ENCODE measurements at regions not wholly inside any gene's neighbourhood (a gene's known extent, or its start where the extent isn't known, plus 50 kb on each side); places are given as distances from the start of the nearest gene placed in this dataset.

- H3F3A ChIP-seq (ENCODE audit: insufficient read depth, low read length), result no peaks in the 10 kb centered on the region
Measured at GRCh38 chr2:83386549-83386948, 1072.5 kb downstream of the SUCLG1 start.

GRCh38 chr2:83378921-83379320 is 1080.2 kb downstream of the SUCLG1 start:
- TF ChIP-seq CTCF (IDR thresholded peaks at IDR 0.05; ENCODE audit: low read length) (no peak), EZH2 (IDR thresholded peaks at IDR 0.05; ENCODE audit: borderline replicate concordance, low read length) (no peak)
- H3F3A ChIP-seq (ENCODE audit: insufficient read depth, low read length), result no peaks in the 10 kb centered on the region
- no peaks in the 10 kb centered on the region for H3K79me2 ChIP-seq (ENCODE audit: insufficient read depth, low read length)
- no peak overlapping the region for H2AFZ ChIP-seq (ENCODE audit: low read length)
- H3K36me3 ChIP-seq (ENCODE audit: insufficient read depth, low read length), result no peaks in the 10 kb centered on the region
- H3K27me3 ChIP-seq (ENCODE audit: insufficient read depth, low read length), result no peaks in the 10 kb centered on the region
- no peak overlapping the region for H3K4me3 ChIP-seq (ENCODE audit: low read depth, low read length, poor library complexity, severe bottlenecking)
- H3K9me2 ChIP-seq (ENCODE audit: low read depth, low read length), result no peaks in the 10 kb centered on the region
- H3K27ac ChIP-seq (ENCODE audit: low read depth, low read length, poor library complexity, severe bottlenecking), result no peak overlapping the region
- no peaks in the 10 kb centered on the region for H4K20me1 ChIP-seq (ENCODE audit: insufficient read depth, low read length)
- H3K4me2 ChIP-seq (ENCODE audit: low read length), result no peak overlapping the region
- no peaks in the 10 kb centered on the region for H3K4me1 ChIP-seq (ENCODE audit: insufficient read depth, low read length, severe bottlenecking)
- no peak overlapping the region for H3K9ac ChIP-seq (ENCODE audit: low read length)
- H3K9me3 ChIP-seq (ENCODE audit: low read length), result no peaks in the 10 kb centered on the region

More at GRCh38 chr2:83386549-83386948, 1072.5 kb downstream of the SUCLG1 start:
- Histone ChIP-seq H3K4me1 (ENCODE audit: insufficient read depth, low read length, severe bottlenecking) (no peaks in the 10 kb centered on the region), H3K9ac (ENCODE audit: low read length) (no peak overlapping the region), H3K27ac (ENCODE audit: low read depth, low read length, poor library complexity, severe bottlenecking) (no peak overlapping the region), H2AFZ (ENCODE audit: low read length) (no peak overlapping the region), H3K4me3 (ENCODE audit: low read depth, low read length, poor library complexity, severe bottlenecking) (no peak overlapping the region), H4K20me1 (ENCODE audit: insufficient read depth, low read length) (no peaks in the 10 kb centered on the region), H3K9me3 (ENCODE audit: low read length) (no peaks in the 10 kb centered on the region), H3K79me2 (ENCODE audit: insufficient read depth, low read length) (no peaks in the 10 kb centered on the region), H3K4me2 (ENCODE audit: low read length) (no peak overlapping the region), H3K9me2 (ENCODE audit: low read depth, low read length) (no peaks in the 10 kb centered on the region), H3K36me3 (ENCODE audit: insufficient read depth, low read length) (no peaks in the 10 kb centered on the region), H3K27me3 (ENCODE audit: insufficient read depth, low read length) (no peaks in the 10 kb centered on the region)
- no peak for TF ChIP-seq EZH2 (IDR thresholded peaks at IDR 0.05; ENCODE audit: borderline replicate concordance, low read length)
- TF ChIP-seq CTCF (IDR thresholded peaks at IDR 0.05; ENCODE audit: low read length), result no peak

GRCh38 chr2:83376731-83377130 is 1082.3 kb downstream of the SUCLG1 start:
- Histone ChIP-seq H4K20me1 (ENCODE audit: insufficient read depth, low read length) (no peaks in the 10 kb centered on the region), H3K36me3 (ENCODE audit: insufficient read depth, low read length) (no peaks in the 10 kb centered on the region), H3K4me1 (ENCODE audit: insufficient read depth, low read length, severe bottlenecking) (no peaks in the 10 kb centered on the region), H3F3A (ENCODE audit: insufficient read depth, low read length) (no peaks in the 10 kb centered on the region), H2AFZ (ENCODE audit: low read length) (no peak overlapping the region), H3K9me2 (ENCODE audit: low read depth, low read length) (no peaks in the 10 kb centered on the region), H3K4me3 (ENCODE audit: low read depth, low read length, poor library complexity, severe bottlenecking) (no peak overlapping the region), H3K27ac (ENCODE audit: low read depth, low read length, poor library complexity, severe bottlenecking) (no peak overlapping the region), H3K79me2 (ENCODE audit: insufficient read depth, low read length) (no peaks in the 10 kb centered on the region), H3K4me2 (ENCODE audit: low read length) (no peak overlapping the region), H3K9ac (ENCODE audit: low read length) (no peak overlapping the region), H3K27me3 (ENCODE audit: insufficient read depth, low read length) (no peaks in the 10 kb centered on the region), H3K9me3 (ENCODE audit: low read length) (no peaks in the 10 kb centered on the region)
- TF ChIP-seq EZH2 (IDR thresholded peaks at IDR 0.05; ENCODE audit: borderline replicate concordance, low read length), result no peak
- no peak for TF ChIP-seq CTCF (IDR thresholded peaks at IDR 0.05; ENCODE audit: low read length)
